Right atrium auricular region (tissue), 2 donors: ENCODE measurements at regions not wholly inside any gene's neighbourhood (a gene's known extent, or its start where the extent isn't known, plus 50 kb on each side); places are given as distances from the start of the nearest gene placed in this dataset.

Source experiments
- DNase-seq: peaks from one replicate; pipeline ENCODE4 v3.0.0-alpha.2; 2019; ENCODE audit warnings: low spot score
- H3K27ac ChIP-seq, 2 donors: fragments of 200-600 bp; sonication (generic); 1 replicate in 1 of 2; 2 replicates in 1 of 2; pipeline ENCODE4 v1.5.1; 2016 to 2019
- H3K27me3 ChIP-seq, 2 donors: fragments of 200-600 bp; sonication (generic); one replicate each; pipeline versions ENCODE4 v1.5.1 to v1.6.0; 2017 to 2019
- H3K36me3 ChIP-seq: fragments of 200-600 bp; sonication (generic); one replicate; pipeline ENCODE4 v1.5.1; 2016
- H3K4me1 ChIP-seq, 2 donors: fragments of 200-600 bp; sonication (generic); one replicate each; pipeline versions ENCODE4 v1.5.1 to v1.6.0; 2017 to 2019
- H3K4me3 ChIP-seq, 2 donors: fragments of 200-600 bp; sonication (generic); 1 replicate in 1 of 2; 2 replicates in 1 of 2; pipeline ENCODE4 v1.5.1; 2017 to 2019; ENCODE audit warnings: mild to moderate bottlenecking in 1 of 2, moderate library complexity in 1 of 2
- H3K9me3 ChIP-seq, 2 donors: fragments of 200-600 bp; sonication (generic); one replicate each; pipeline ENCODE4 v1.5.1; 2019
- CTCF ChIP-seq, 2 donors: fragments of 200-600 bp; sonication (generic); IDR thresholded peaks; one replicate each; pipeline ENCODE4 v1.5.1; 2019; ENCODE audit warnings: antibody characterized with exemption in 2 of 2

DNA sequence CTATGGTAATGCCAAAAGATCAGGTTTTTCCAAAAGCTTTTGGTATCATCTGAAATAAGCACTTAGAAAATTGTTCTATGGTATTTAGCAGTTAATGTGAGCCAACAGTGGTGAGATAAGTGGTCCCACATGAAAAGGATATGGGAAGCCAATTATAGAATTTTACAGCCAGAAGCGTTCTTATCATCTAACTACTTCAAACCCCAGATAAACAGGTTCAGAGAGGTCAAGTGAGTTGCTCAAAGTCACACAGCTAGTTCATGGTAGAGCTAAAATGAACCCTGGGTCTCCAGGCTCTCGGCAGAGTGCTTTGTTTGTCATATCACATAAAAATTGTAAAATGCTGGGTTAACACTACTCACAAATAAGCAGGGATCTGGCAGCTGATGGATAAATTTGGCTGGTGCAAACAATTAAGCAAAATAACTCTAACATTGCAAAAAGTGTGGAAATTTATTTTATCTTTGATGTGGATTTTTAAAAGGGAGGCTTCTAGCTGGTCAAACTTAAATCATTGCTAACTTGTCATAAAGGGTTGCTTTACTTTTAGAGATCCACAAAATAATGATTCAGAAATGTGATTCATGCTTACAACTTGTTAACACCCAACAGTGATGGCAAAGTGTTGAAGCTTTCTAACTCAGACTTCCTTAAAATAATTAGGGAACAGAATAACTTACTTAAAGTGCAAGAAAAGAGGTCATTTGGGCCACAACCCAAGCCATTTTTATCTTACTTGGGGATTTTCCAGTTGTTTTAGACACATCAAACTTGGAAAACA, 202.8 kb upstream of the TBC1D5 start:
- H3K4me1 ChIP-seq = peaks cover 0 to 14% of the 10 kb centered on the region in 2 donors

GRCh38 chr3:17942856-17943255, 200.4 kb upstream of the TBC1D5 start:
- TF ChIP-seq CTCF (IDR thresholded peaks at IDR 0.05) = no peak
- no peak overlapping the region for H3K27ac ChIP-seq
- no peaks in the 10 kb centered on the region for H3K9me3 ChIP-seq
- no peaks in the 10 kb centered on the region for H3K36me3 ChIP-seq
- H3K4me1 ChIP-seq = peaks cover 0 to 14% of the 10 kb centered on the region in 2 donors
- H3K27me3 ChIP-seq = no peaks in the 10 kb centered on the region
- H3K4me3 ChIP-seq = no peak overlapping the region
- DNase-seq = no peak

More for the DNA sequence above, 202.8 kb upstream of the TBC1D5 start:
- no peak for TF ChIP-seq CTCF (IDR thresholded peaks at IDR 0.05)
- no peak for DNase-seq
- Histone ChIP-seq H3K27me3 (no peaks in the 10 kb centered on the region), H3K4me3 (no peak overlapping the region), H3K9me3 (no peaks in the 10 kb centered on the region), H3K36me3 (no peaks in the 10 kb centered on the region), H3K27ac (no peak overlapping the region)

- no peaks in the 10 kb centered on the region for H3K27me3 ChIP-seq
- no peaks in the 10 kb centered on the region for H3K9me3 ChIP-seq
- no peak overlapping the region for H3K4me3 ChIP-seq
- no peak for DNase-seq
- H3K27ac ChIP-seq = no peak overlapping the region
- peaks cover 0 to 14% of the 10 kb centered on the region in 2 donors for H3K4me1 ChIP-seq
- H3K36me3 ChIP-seq = no peaks in the 10 kb centered on the region
- no peak for TF ChIP-seq CTCF (IDR thresholded peaks at IDR 0.05)
Observed at GRCh38 chr3:17941766-17942165, 199.3 kb upstream of the TBC1D5 start.

DNA sequence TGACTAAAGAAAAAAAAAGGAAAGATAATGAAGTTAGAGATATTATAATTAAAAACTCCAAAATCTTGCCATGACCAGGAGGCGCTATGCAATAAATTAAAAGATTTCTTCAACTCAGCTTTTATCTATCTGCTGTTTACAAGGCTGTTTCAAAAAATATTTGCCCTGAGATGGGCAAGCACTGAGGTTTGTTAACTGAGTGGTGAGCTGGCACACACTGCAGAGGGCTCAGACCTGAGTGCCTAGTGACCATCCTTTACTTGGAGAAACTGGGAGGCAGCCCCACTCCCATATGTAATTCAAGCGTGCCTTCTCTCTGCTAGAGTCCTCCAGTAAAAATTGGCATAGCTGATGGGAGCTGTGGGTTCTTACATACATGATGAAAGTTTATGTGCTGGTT, 198.7 kb upstream of the TBC1D5 start:
- no peaks in the 10 kb centered on the region for H3K9me3 ChIP-seq
- H3K27ac ChIP-seq = no peak overlapping the region
- H3K4me3 ChIP-seq = no peak overlapping the region
- peaks cover 0 to 8% of the 10 kb centered on the region in 2 donors for H3K4me1 ChIP-seq
- H3K27me3 ChIP-seq = no peaks in the 10 kb centered on the region
- H3K36me3 ChIP-seq = no peaks in the 10 kb centered on the region
- TF ChIP-seq CTCF (IDR thresholded peaks at IDR 0.05) = no peak
- DNase-seq = no peak

GRCh38 chr3:17939157-17939556, 196.7 kb upstream of the TBC1D5 start:
- no peak for TF ChIP-seq CTCF (IDR thresholded peaks at IDR 0.05)
- H3K27ac ChIP-seq = no peak overlapping the region
- no peaks in the 10 kb centered on the region for H3K36me3 ChIP-seq
- H3K4me1 ChIP-seq = no peaks in the 10 kb centered on the region
- H3K4me3 ChIP-seq = no peak overlapping the region
- no peaks in the 10 kb centered on the region for H3K27me3 ChIP-seq
- H3K9me3 ChIP-seq = no peaks in the 10 kb centered on the region
- no peak for DNase-seq

DNA sequence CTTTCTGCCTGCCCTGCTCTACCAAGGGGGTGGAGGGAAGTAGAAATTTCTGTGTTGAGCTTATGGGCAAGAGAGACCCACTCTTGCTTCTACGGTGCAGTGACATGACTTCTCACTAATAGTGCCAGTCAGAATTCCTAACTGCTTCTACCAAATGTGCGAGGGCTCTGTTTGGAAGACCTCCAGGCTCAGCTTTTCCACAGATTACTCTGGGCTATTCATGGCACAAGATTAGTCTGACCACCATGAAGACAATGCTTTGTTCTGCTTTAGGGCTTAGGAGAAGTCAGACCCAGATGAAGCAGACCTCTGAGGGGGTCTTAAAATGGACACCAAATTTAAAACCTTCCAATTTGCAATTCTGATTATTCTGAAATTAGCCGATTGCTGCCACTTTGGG, 195.9 kb upstream of the TBC1D5 start:
- no peaks in the 10 kb centered on the region for H3K27me3 ChIP-seq
- no peak for TF ChIP-seq CTCF (IDR thresholded peaks at IDR 0.05)
- DNase-seq = no peak
- no peak overlapping the region for H3K4me3 ChIP-seq
- no peak overlapping the region for H3K27ac ChIP-seq
- H3K36me3 ChIP-seq = no peaks in the 10 kb centered on the region
- no peaks in the 10 kb centered on the region for H3K4me1 ChIP-seq
- no peaks in the 10 kb centered on the region for H3K9me3 ChIP-seq
